AG04450 (cell line): ENCODE measurements at regions not wholly inside any gene's neighbourhood (a gene's known extent, or its start where the extent isn't known, plus 50 kb on each side); places are given as distances from the start of the nearest gene placed in this dataset.

ENCODE experiments used
- CTCF ChIA-PET: fragments of 300-600, 350-600 bp; formaldehyde crosslinking; extraction: SDS; loops from one replicate; lab custom pipeline; 2022; ENCODE audit warnings: antibody characterized with exemption, inconsistent platforms; lab: Charles Lee
- POLR2A ChIA-PET: fragments of 350-600 bp; formaldehyde crosslinking; extraction: SDS; loops from one replicate; lab custom pipeline; 2021; ENCODE audit warnings: antibody characterized with exemption, inconsistent platforms; lab: Yijun Ruan, JAX
- DNase-seq: peaks from one replicate; pipeline ENCODE4 v3.0.0-alpha.2; 2011; ENCODE audit warnings: low read depth, low spot score
- H3K27ac ChIP-seq: one replicate; pipeline ENCODE4 v1.5.1; 2012; ENCODE audit warnings: low read depth, low read length, control low read depth
- H3K27me3 ChIP-seq: one replicate; pipeline ENCODE4 v1.6.0; 2012; ENCODE audit warnings: low read length; ENCODE audit not compliant: control insufficient read depth, insufficient read depth
- H3K4me3 ChIP-seq: 2 replicates; pipeline ENCODE4 v1.5.1; 2011; ENCODE audit warnings: mild to moderate bottlenecking, low read depth, low read length, control low read depth
- H3K9me3 ChIP-seq: 2 replicates; pipeline ENCODE4 v1.5.1; 2012; ENCODE audit warnings: low read length; ENCODE audit not compliant: control insufficient read depth, insufficient read depth
- CTCF ChIP-seq: IDR thresholded peaks from 2 replicates; pipeline ENCODE4 v1.5.1; 2011; ENCODE audit warnings: low read depth, low read length, control low read depth, inconsistent platforms

- ChIA-PET CTCF (no interaction called here), POLR2A (no interaction called here)
- no peaks in the 10 kb centered on the region for H3K9me3 ChIP-seq
- H3K27ac ChIP-seq = no peak overlapping the region
- no peaks in the 10 kb centered on the region for H3K27me3 ChIP-seq
- no peak for TF ChIP-seq CTCF
- no peak overlapping the region for H3K4me3 ChIP-seq
- DNase-seq = no peak
Measured at GRCh38 chr2:14387332-14387731, 245.2 kb upstream of the LRATD1 start.

- no peaks in the 10 kb centered on the region for H3K27me3 ChIP-seq
- H3K27ac ChIP-seq = no peak overlapping the region
- DNase-seq = no peak
- no peaks in the 10 kb centered on the region for H3K9me3 ChIP-seq
- no peak for TF ChIP-seq CTCF
- ChIA-PET CTCF (no interaction called here), POLR2A (no interaction called here)
- no peak overlapping the region for H3K4me3 ChIP-seq
Measured at GRCh38 chr2:14388724-14389123, 243.8 kb upstream of the LRATD1 start.

GRCh38 chr2:14396533-14397083 is 235.9 kb upstream of the LRATD1 start:
- Histone ChIP-seq H3K27ac (no peak overlapping the region), H3K9me3 (no peaks in the 10 kb centered on the region), H3K27me3 (no peaks in the 10 kb centered on the region), H3K4me3 (no peak overlapping the region)
- no peak for DNase-seq
- POLR2A ChIA-PET = no interaction called here
- TF ChIP-seq CTCF = no peak
- CTCF ChIA-PET = no interaction called here

GRCh38 chr2:14398641-14399040 is 233.9 kb upstream of the LRATD1 start:
- CTCF ChIA-PET = no interaction called here
- DNase-seq = no peak

GRCh38 chr2:14401873-14402272 is 230.6 kb upstream of the LRATD1 start:
- CTCF ChIA-PET = no interaction called here
- Histone ChIP-seq H3K27ac (no peak overlapping the region), H3K27me3 (no peaks in the 10 kb centered on the region), H3K4me3 (no peak overlapping the region), H3K9me3 (no peaks in the 10 kb centered on the region)
- DNase-seq = no peak
- POLR2A ChIA-PET = no interaction called here
- no peak for TF ChIP-seq CTCF

More at GRCh38 chr2:14398641-14399040, 233.9 kb upstream of the LRATD1 start:
- no peak overlapping the region for H3K4me3 ChIP-seq
- no peak overlapping the region for H3K27ac ChIP-seq
- no peaks in the 10 kb centered on the region for H3K27me3 ChIP-seq
- TF ChIP-seq CTCF = no peak
- POLR2A ChIA-PET = no interaction called here
- no peaks in the 10 kb centered on the region for H3K9me3 ChIP-seq
